Nephron (organoid): ENCODE measurements at regions not wholly inside any gene's neighbourhood (a gene's known extent, or its start where the extent isn't known, plus 50 kb on each side); places are given as distances from the start of the nearest gene placed in this dataset.
A peak's percentile ranks its signal among the peaks of the same experiment; 100 is the strongest.

Source experiments
- H3K27ac Mint-ChIP-seq, 3 experiments: 2 replicates each; pipeline ENCODE4 v1.8.0; 2020; ENCODE audit warnings: mixed read lengths in 3 of 3, mild to moderate bottlenecking in 2 of 3, moderate library complexity in 1 of 3
- H3K27me3 Mint-ChIP-seq: 2 replicates; pipeline ENCODE4 v1.8.0; 2021; ENCODE audit warnings: low read depth, mild to moderate bottlenecking, moderate library complexity, mixed read lengths
- H3K36me3 Mint-ChIP-seq: 2 replicates; pipeline ENCODE4 v1.8.0; 2020; ENCODE audit warnings: low read depth, mixed read lengths
- H3K4me1 Mint-ChIP-seq: 2 replicates; pipeline ENCODE4 v1.8.0; 2020; ENCODE audit warnings: mixed read lengths
- H3K4me3 Mint-ChIP-seq, 3 experiments: 2 replicates each; pipeline ENCODE4 v1.8.0; 2020; ENCODE audit warnings: mild to moderate bottlenecking in 3 of 3, mixed read lengths in 3 of 3, moderate library complexity in 2 of 3
- H3K9me3 Mint-ChIP-seq: 2 replicates; pipeline ENCODE4 v1.8.0; 2020; ENCODE audit warnings: mixed read lengths
- TF ChIP-seq, protein P1 (sequence below), 3 experiments: fragments of 200-600 bp; sonication (generic); IDR thresholded peaks; one replicate each; pipeline ENCODE4 v1.5.0; 2021; ENCODE audit warnings: antibody characterized with exemption in 3 of 3; ENCODE audit not compliant: unreplicated experiment in 3 of 3

DNA sequence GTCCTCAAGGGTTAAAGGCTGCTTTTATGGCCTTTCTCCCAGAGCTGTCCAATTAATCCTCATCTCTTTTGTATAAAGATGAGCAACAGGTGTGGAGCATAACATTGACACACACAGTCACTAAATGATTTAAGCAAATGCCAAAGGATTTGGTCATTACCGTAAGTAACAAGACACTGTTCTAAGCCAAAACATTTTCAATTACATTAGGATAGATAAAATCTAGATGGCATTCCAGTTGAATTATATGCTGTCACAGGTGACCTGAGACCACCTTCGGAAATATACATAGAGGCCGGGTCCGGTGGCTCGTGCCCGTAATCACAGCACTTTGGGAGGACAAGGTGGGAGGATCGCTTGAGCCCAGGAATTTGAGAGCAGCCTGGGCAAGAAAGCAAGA, 105.3 kb upstream of the UBE3A start:
- Mint-ChIP-seq H3K27ac (peak overlapping the region in 1 of 3 experiments; percentile 88), H3K9me3 (no peaks in the 10 kb centered on the region), H3K4me1 (peaks cover 24% of the 10 kb centered on the region), H3K4me3 (no peak overlapping the region), H3K36me3 (no peaks in the 10 kb centered on the region), H3K27me3 (no peaks in the 10 kb centered on the region)
- TF ChIP-seq, protein P1, sequence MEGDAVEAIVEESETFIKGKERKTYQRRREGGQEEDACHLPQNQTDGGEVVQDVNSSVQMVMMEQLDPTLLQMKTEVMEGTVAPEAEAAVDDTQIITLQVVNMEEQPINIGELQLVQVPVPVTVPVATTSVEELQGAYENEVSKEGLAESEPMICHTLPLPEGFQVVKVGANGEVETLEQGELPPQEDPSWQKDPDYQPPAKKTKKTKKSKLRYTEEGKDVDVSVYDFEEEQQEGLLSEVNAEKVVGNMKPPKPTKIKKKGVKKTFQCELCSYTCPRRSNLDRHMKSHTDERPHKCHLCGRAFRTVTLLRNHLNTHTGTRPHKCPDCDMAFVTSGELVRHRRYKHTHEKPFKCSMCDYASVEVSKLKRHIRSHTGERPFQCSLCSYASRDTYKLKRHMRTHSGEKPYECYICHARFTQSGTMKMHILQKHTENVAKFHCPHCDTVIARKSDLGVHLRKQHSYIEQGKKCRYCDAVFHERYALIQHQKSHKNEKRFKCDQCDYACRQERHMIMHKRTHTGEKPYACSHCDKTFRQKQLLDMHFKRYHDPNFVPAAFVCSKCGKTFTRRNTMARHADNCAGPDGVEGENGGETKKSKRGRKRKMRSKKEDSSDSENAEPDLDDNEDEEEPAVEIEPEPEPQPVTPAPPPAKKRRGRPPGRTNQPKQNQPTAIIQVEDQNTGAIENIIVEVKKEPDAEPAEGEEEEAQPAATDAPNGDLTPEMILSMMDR (IDR thresholded peaks at IDR 0.05; ENCODE audit: unreplicated experiment in 3 of 3): no peak

DNA sequence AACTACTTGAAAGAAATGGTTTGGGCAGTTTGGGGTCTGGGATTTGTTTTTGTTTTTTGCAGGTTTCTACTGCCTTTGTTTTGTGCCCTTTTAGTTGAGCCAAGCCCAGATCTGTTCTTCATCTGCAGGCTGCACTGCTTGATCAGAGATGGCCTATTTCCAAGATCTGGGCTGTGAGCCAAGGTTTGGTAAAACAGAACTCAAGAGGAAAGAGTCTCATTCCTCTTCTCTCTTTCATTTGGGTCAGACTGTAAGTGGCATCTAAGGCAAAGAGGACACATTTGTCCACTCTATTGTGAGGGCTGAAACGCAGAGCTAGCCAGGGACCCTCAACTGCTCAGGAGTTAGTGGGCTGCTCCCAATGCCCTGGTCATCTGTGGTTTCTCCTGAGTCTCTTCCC, 104.4 kb upstream of the UBE3A start:
- H3K27me3 Mint-ChIP-seq: no peaks in the 10 kb centered on the region
- H3K27ac Mint-ChIP-seq: peak overlapping the region in 2 of 3 experiments; percentile 60 to 88
- H3K36me3 Mint-ChIP-seq: no peaks in the 10 kb centered on the region
- H3K4me1 Mint-ChIP-seq: peaks cover 24% of the 10 kb centered on the region
- no peaks in the 10 kb centered on the region for H3K9me3 Mint-ChIP-seq
- H3K4me3 Mint-ChIP-seq: no peak overlapping the region
- TF ChIP-seq, protein P1 (IDR thresholded peaks at IDR 0.05; ENCODE audit: unreplicated experiment in 3 of 3): no peak

DNA sequence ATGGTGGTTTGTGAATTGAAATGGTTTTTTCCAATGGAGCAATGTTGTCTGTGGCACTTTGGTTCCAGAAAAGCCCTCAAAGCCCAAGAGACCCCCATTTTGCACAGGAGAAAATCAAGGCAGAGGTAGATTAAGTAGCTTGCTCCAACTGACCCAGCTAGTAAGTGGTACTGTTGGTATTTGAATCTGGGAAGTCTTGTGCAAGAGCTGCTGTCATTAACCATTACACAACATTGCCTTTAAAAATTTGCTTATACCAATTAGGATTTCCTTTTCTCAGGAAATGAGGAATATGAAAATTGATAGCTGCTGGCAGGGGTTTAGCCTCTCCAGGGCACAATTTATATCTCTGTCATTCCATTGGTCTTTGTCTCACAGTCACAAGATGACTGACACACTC, 102.4 kb upstream of the UBE3A start:
- Mint-ChIP-seq H3K4me1 (peaks cover 24% of the 10 kb centered on the region), H3K4me3 (no peak overlapping the region), H3K36me3 (no peaks in the 10 kb centered on the region), H3K27ac (no peak overlapping the region), H3K9me3 (no peaks in the 10 kb centered on the region), H3K27me3 (no peaks in the 10 kb centered on the region)
- TF ChIP-seq, protein P1 (IDR thresholded peaks at IDR 0.05; ENCODE audit: unreplicated experiment in 3 of 3): no peak

DNA sequence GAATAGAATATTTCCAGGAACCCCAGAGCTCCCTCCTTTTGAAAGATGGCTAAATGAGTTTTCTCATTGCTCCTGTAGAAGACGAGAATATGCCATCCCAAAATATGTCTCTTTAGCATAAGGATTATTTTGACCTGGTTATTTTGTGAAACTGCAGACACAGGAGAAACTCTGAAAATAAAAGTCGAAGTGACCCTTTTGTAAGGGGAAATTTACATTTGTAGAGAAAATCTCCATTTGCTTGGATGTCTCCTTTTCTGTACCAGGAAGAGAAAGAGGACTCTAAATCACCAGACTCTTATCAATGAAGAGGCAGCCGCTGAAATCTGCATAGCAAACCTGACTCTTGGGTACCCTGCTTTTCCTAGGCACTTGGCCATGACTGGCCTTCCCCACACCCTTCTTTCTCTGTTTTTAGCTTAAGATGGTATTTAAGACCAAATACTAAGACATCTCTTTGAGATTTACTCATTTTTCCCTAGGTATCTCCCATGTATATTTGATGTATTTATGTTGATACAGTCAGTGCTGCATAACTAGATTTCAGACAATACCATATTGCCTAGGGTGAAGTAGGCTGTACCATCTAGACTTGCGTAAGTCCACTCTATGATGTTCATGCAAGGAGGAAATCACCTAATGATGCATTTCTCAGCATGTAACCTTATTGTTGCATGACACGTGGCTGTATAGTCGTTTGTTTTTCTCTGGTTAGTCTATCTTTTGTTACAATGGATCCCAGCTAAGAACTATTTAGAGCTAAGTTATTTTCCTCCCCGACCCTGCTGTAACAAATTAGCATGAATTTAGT, 98.2 kb upstream of the UBE3A start:
- Mint-ChIP-seq H3K27ac (no peak overlapping the region), H3K4me1 (peaks cover 10% of the 10 kb centered on the region), H3K4me3 (no peak overlapping the region), H3K27me3 (no peaks in the 10 kb centered on the region), H3K36me3 (no peaks in the 10 kb centered on the region), H3K9me3 (no peaks in the 10 kb centered on the region)
- TF ChIP-seq, protein P1 (IDR thresholded peaks at IDR 0.05; ENCODE audit: unreplicated experiment in 3 of 3): no peak

DNA sequence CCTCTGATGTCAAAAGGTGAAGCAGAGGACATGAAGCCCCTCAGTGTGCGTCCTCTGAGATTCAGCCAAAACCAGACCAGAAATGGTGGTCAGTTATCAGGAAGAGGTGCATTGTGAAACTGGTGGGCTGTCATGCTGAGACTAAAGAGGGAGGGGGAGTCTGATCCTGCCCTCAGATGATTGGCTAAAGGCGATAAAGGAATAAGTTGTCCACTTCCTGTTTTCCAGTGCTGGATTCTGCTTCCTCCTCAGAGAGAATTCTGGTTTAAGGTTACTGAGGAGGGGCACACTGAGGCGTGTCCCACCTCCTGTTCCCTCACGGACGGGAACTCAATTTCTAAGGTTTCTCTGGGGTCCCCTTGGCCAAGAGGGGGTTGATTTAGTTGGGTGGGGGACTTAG, 97.0 kb upstream of the UBE3A start:
- Mint-ChIP-seq H3K4me1 (peaks cover 10% of the 10 kb centered on the region), H3K36me3 (no peaks in the 10 kb centered on the region), H3K9me3 (no peaks in the 10 kb centered on the region), H3K27ac (no peak overlapping the region), H3K27me3 (no peaks in the 10 kb centered on the region), H3K4me3 (no peak overlapping the region)
- TF ChIP-seq, protein P1 (IDR thresholded peaks at IDR 0.05; ENCODE audit: unreplicated experiment in 3 of 3): no peak

DNA sequence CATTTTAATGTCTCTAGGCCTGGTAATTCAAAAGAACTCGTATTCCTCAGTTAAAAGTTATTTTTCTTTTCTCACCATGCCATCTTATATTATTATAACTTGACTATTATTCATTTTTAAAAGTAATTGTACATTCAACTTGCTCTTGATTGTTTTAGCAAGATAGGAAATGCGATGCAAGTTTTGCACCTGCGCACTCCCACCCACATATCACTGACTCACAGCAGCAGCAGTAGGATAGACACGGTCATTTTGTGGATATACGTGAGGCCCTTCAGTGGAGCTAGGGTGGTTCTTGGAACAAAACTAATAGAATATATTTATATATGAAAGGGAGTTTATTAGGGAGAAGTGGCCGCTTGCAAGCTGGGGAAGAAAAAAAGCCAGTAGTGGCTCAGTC, 95.5 kb upstream of the UBE3A start:
- peaks cover 2% of the 10 kb centered on the region for H3K9me3 Mint-ChIP-seq
- H3K36me3 Mint-ChIP-seq: no peaks in the 10 kb centered on the region
- TF ChIP-seq, protein P1 (IDR thresholded peaks at IDR 0.05; ENCODE audit: unreplicated experiment in 3 of 3): no peak
- peaks cover 10% of the 10 kb centered on the region for H3K4me1 Mint-ChIP-seq
- no peak overlapping the region for H3K27ac Mint-ChIP-seq
- H3K27me3 Mint-ChIP-seq: no peaks in the 10 kb centered on the region
- H3K4me3 Mint-ChIP-seq: no peak overlapping the region
